ENCODE measurements at regions not wholly inside any gene's neighbourhood (a gene's known extent, or its start where the extent isn't known, plus 50 kb on each side); places are given as distances from the start of the nearest gene placed in this dataset.
"Not testable (repeated sequence)": the region's sequence is repeated elsewhere in the genome, so short reads cannot be mapped to it uniquely, and the experiment has no call there.

GRCh38 chr2:238521870-238522269 is 95.1 kb downstream of the ASB1 start:
- DNase-seq = no peak

GRCh38 chr2:238523158-238524110 is 96.7 kb downstream of the ASB1 start:
- DNase-seq = no peak

- DNase-seq = no peak
These were observed 97.8 kb downstream of the ASB1 start for GRCh38 chr2:238524426-238524983.

- DNase-seq = no peak
These were observed 99.3 kb downstream of the ASB1 start for GRCh38 chr2:238525990-238526389.

- DNase-seq = no peak
These were observed 100.8 kb downstream of the ASB1 start for GRCh38 chr2:238527565-238527964.

- peak; percentile 41 for DNase-seq
These were observed 102.4 kb downstream of the ASB1 start for GRCh38 chr2:238528953-238529781.

- DNase-seq = not testable (repeated sequence)
These were observed 104.4 kb downstream of the ASB1 start for GRCh38 chr2:238531017-238531645.

GRCh38 chr2:238543732-238544131 is 117.0 kb downstream of the ASB1 start:
- DNase-seq = not testable (repeated sequence)

- DNase-seq = no peak
These were observed 122.3 kb downstream of the ASB1 start for GRCh38 chr2:238548902-238549462.

- DNase-seq = no peak
These were observed 123.1 kb downstream of the ASB1 start for GRCh38 chr2:238549866-238550265.

GRCh38 chr2:238551091-238551490 is 124.4 kb downstream of the ASB1 start:
- no peak for DNase-seq

- DNase-seq = no peak
These were observed 125.5 kb downstream of the ASB1 start for GRCh38 chr2:238552226-238552625.

- no peak for DNase-seq
These were observed 126.4 kb downstream of the ASB1 start for GRCh38 chr2:238553159-238553558.

- DNase-seq = no peak
These were observed 128.0 kb downstream of the ASB1 start for GRCh38 chr2:238554468-238555315.

GRCh38 chr2:238555786-238556542 is 129.2 kb downstream of the ASB1 start:
- DNase-seq = no peak

GRCh38 chr2:238557431-238557830 is 130.7 kb downstream of the ASB1 start:
- DNase-seq = no peak

- no peak for DNase-seq
These were observed 131.2 kb downstream of the ASB1 start for GRCh38 chr2:238557936-238558335.

GRCh38 chr2:238558456-238559099 is 131.9 kb downstream of the ASB1 start:
- no peak for DNase-seq

- DNase-seq = no peak
These were observed 133.5 kb downstream of the ASB1 start for GRCh38 chr2:238560234-238560633.

GRCh38 chr2:238561230-238561629 is 134.5 kb downstream of the ASB1 start:
- no peak for DNase-seq
